SK-N-DZ (cell line): ENCODE measurements at regions not wholly inside any gene's neighbourhood (a gene's known extent, or its start where the extent isn't known, plus 50 kb on each side); places are given as distances from the start of the nearest gene placed in this dataset.

ENCODE experiments used
- DNase-seq: peaks from one replicate; pipeline ENCODE4 v3.0.0-alpha.2; 2015; ENCODE audit warnings: low spot score

- no peak for DNase-seq
These were observed 203.2 kb downstream of the LTN1 start for GRCh38 chr21:28789523-28789922.

GRCh38 chr21:28788030-28788429, 204.6 kb downstream of the LTN1 start:
- DNase-seq: no peak

GRCh38 chr21:28783641-28784185, 209.0 kb downstream of the LTN1 start:
- DNase-seq: no peak

- DNase-seq: no peak
These were observed 210.9 kb downstream of the LTN1 start for GRCh38 chr21:28781602-28782276.

GRCh38 chr21:28779914-28780313, 212.8 kb downstream of the LTN1 start:
- DNase-seq: no peak

GRCh38 chr21:28776251-28776650, 216.4 kb downstream of the LTN1 start:
- no peak for DNase-seq

GRCh38 chr21:28775071-28775470, 217.6 kb downstream of the LTN1 start:
- DNase-seq: no peak

- DNase-seq: no peak
These were observed 219.6 kb downstream of the LTN1 start for GRCh38 chr21:28773036-28773435.

GRCh38 chr21:28771790-28772501, 220.7 kb downstream of the LTN1 start:
- no peak for DNase-seq

GRCh38 chr21:28770867-28771661, 221.6 kb downstream of the LTN1 start:
- no peak for DNase-seq

- no peak for DNase-seq
These were observed 223.0 kb downstream of the LTN1 start for GRCh38 chr21:28769683-28770082.

- DNase-seq: no peak
These were observed 223.9 kb downstream of the LTN1 start for GRCh38 chr21:28768753-28769152.

- no peak for DNase-seq
These were observed 225.2 kb downstream of the LTN1 start for GRCh38 chr21:28767523-28767922.

GRCh38 chr21:28763809-28764418, 228.8 kb downstream of the LTN1 start:
- no peak for DNase-seq

GRCh38 chr21:28762357-28762735, 230.3 kb downstream of the LTN1 start:
- DNase-seq: no peak

GRCh38 chr21:28761674-28762356, 230.9 kb downstream of the LTN1 start:
- DNase-seq: no peak

- DNase-seq: no peak
These were observed 233.8 kb downstream of the LTN1 start for GRCh38 chr21:28758883-28759242.

- DNase-seq: no peak
These were observed 234.4 kb downstream of the LTN1 start for GRCh38 chr21:28758042-28758882.

- DNase-seq: no peak
These were observed 237.8 kb downstream of the LTN1 start for GRCh38 chr21:28754862-28755261.

- DNase-seq: no peak
These were observed 238.5 kb downstream of the LTN1 start for GRCh38 chr21:28754127-28754611.
